HCT116 (cell line): ENCODE measurements at regions not wholly inside any gene's neighbourhood (a gene's known extent, or its start where the extent isn't known, plus 50 kb on each side); places are given as distances from the start of the nearest gene placed in this dataset.
"Not testable (repeated sequence)": the region's sequence is repeated elsewhere in the genome, so short reads cannot be mapped to it uniquely, and the experiment has no call there.

Source experiments
- ATAC-seq: fragments of 200-7000 bp; cut with Tn5 transposase; 2 replicates; pipeline ENCODE4 v1.9.1; 2020; ENCODE audit warnings: mild to moderate bottlenecking, moderate library complexity
- BruUV-seq: library from RNA; stranded (reverse); fragments of 400-500 nt; replicated peaks from 2 replicates; lab custom pipeline; 2021; lab: Mats Ljungman, UMichigan
- CTCF ChIA-PET: fragments of 300-600 bp; sonication (Branson Sonifier 250); formaldehyde crosslinking; loops from one replicate; lab custom pipeline; 2021; ENCODE audit warnings: antibody characterized with exemption; lab: Charles Lee
- POLR2A ChIA-PET: fragments of 300-600, 350-600 bp; sonication (Branson Sonifier 250); formaldehyde crosslinking; loops from one replicate; lab custom pipeline; 2021; ENCODE audit warnings: antibody characterized with exemption; lab: Charles Lee
- RAD21 ChIA-PET, 2 experiments: fragments of 300-600 bp; sonication (Branson Sonifier 250); formaldehyde crosslinking; loops; one replicate each; lab custom pipeline; 2023; ENCODE audit warnings: low total read pairs in 2 of 2; ENCODE audit not compliant: uncharacterized antibody in 2 of 2, unreplicated experiment in 2 of 2, low non-redundant PET in 1 of 2; lab: Charles Lee
- DNase-seq: peaks from one replicate; pipeline ENCODE4 v3.0.0-alpha.2; 2010; ENCODE audit warnings: low read depth, low spot score
- H2AFZ ChIP-seq: fragments of 200-600 bp; shearing (Covaris generic), sonication (generic); 2 replicates; pipeline ENCODE4 v1.6.1; 2017; ENCODE audit warnings: low read depth, mixed run types, mixed read lengths, antibody characterized with exemption, low read length; ENCODE audit not compliant: poor library complexity, severe bottlenecking
- H3K27ac ChIP-seq: 2 replicates; pipeline ENCODE4 v1.5.1; 2012; ENCODE audit warnings: low read depth, low read length
- H3K27me3 ChIP-seq: fragments of 200-600 bp; sonication (generic); 2 replicates; pipeline ENCODE4 v1.6.1; 2016; ENCODE audit warnings: mixed run types, low read length, mixed read lengths; ENCODE audit not compliant: insufficient read depth
- H3K36me3 ChIP-seq, 2 experiments: fragments of 200-500 bp in 1 of 2; fragments of 200-600 bp in 1 of 2; sonication (Bioruptor generic) in 1 of 2; sonication (generic) in 1 of 2; 2 replicates each; pipeline versions ENCODE4 v1.5.1 to v1.6.1; 2014 to 2016; ENCODE audit warnings: low read length in 2 of 2, inconsistent platforms in 1 of 2, mixed read lengths in 1 of 2, mixed run types in 1 of 2; ENCODE audit not compliant: insufficient read depth in 2 of 2, control insufficient read depth in 1 of 2
- H3K4me1 ChIP-seq, 2 experiments: fragments of 200-600 bp in 1 of 2; sonication (generic) in 1 of 2; 2 replicates each; pipeline versions ENCODE4 v1.5.1 to v1.6.1; 2012 to 2017; ENCODE audit warnings: low read length in 2 of 2, inconsistent platforms in 1 of 2, mild to moderate bottlenecking in 1 of 2, mixed read lengths in 1 of 2, mixed run types in 1 of 2, moderate library complexity in 1 of 2; ENCODE audit not compliant: insufficient read depth in 2 of 2, control insufficient read depth in 1 of 2
- H3K4me2 ChIP-seq: fragments of 200-600 bp; sonication (generic); 2 replicates; pipeline ENCODE4 v1.6.1; 2017; ENCODE audit warnings: mixed run types, low read length, mixed read lengths
- H3K4me3 ChIP-seq, 2 experiments: fragments of 200-600 bp in 1 of 2; sonication (generic) in 1 of 2; replicated peaks in 1 of 2; 2 replicates each; pipeline ENCODE4 v1.5.1; 2011 to 2016; ENCODE audit warnings: low read length in 2 of 2, control low read depth in 1 of 2, low read depth in 1 of 2, mild to moderate bottlenecking in 1 of 2, mixed read lengths in 1 of 2, mixed run types in 1 of 2
- H3K79me2 ChIP-seq: fragments of 200-600 bp; sonication (generic); 2 replicates; pipeline ENCODE4 v1.6.1; 2017; ENCODE audit warnings: mild to moderate bottlenecking, mixed run types, low read length, moderate library complexity, mixed read lengths; ENCODE audit not compliant: insufficient read depth
- H3K9ac ChIP-seq: fragments of 200-600 bp; sonication (generic); 2 replicates; pipeline ENCODE4 v1.6.1; 2016; ENCODE audit warnings: low read length, mixed read lengths
- H3K9me2 ChIP-seq: fragments of 200-600 bp; sonication (generic), shearing (Covaris generic); 2 replicates; pipeline ENCODE4 v1.6.1; 2017; ENCODE audit warnings: mixed run types, mild to moderate bottlenecking, moderate library complexity; ENCODE audit not compliant: insufficient read depth
- H3K9me3 ChIP-seq, 2 experiments: fragments of 200-500 bp in 1 of 2; fragments of 200-600 bp in 1 of 2; sonication (Bioruptor generic) in 1 of 2; sonication (generic) in 1 of 2; 2 replicates each; pipeline ENCODE4 v1.6.1; 2014 to 2017; ENCODE audit warnings: low read length in 2 of 2, mixed read lengths in 2 of 2, inconsistent platforms in 1 of 2, low read depth in 1 of 2, mild to moderate bottlenecking in 1 of 2, mixed run types in 1 of 2, moderate library complexity in 1 of 2; ENCODE audit not compliant: control insufficient read depth in 1 of 2, insufficient read depth in 1 of 2
- H4K20me1 ChIP-seq: fragments of 200-600 bp; sonication (generic), shearing (Covaris generic); 2 replicates; pipeline ENCODE4 v1.6.1; 2017; ENCODE audit warnings: mixed run types, mild to moderate bottlenecking, moderate library complexity; ENCODE audit not compliant: insufficient read depth
- ELF1 ChIP-seq: IDR thresholded peaks from 2 replicates; pipeline ENCODE4 v1.6.1; 2012; ENCODE audit warnings: low read depth, borderline replicate concordance
- EZH2 ChIP-seq: fragments of 200-600 bp; sonication (generic); IDR thresholded peaks from 2 replicates; pipeline ENCODE4 v1.6.1; 2017; ENCODE audit warnings: antibody characterized with exemption, mixed run types
- RAD21 ChIP-seq: IDR thresholded peaks from 2 replicates; pipeline ENCODE4 v1.6.1; 2012; ENCODE audit warnings: low read depth, mild to moderate bottlenecking
- TCF7L2 ChIP-seq: IDR thresholded peaks from 2 replicates; pipeline ENCODE4 v1.7.0; 2011; ENCODE audit warnings: borderline replicate concordance, inconsistent platforms; ENCODE audit not compliant: insufficient read depth, insufficient read length; ENCODE audit errors: extremely low read depth
- ZNF274 ChIP-seq: fragments of 200-500 bp; sonication (Bioruptor generic); IDR thresholded peaks from 2 replicates; pipeline ENCODE4 v1.6.1; 2014; ENCODE audit warnings: mild to moderate bottlenecking, low read depth, low read length, inconsistent platforms
- intact Hi-C: fragments of 100-400 bp; cut with micrococcal nuclease; formaldehyde crosslinking; loops from 2 replicates; pipeline ENCODE4 v1.10.0; 2022
- TF ChIP-seq, protein P1 (sequence below), 3 experiments: fragments of 200-600 bp in 1 of 3; sonication (generic) in 1 of 3; IDR thresholded peaks in 2 of 3; conservative IDR thresholded peaks in 1 of 3; 2 replicates each; pipeline ENCODE4 v1.5.1; 2012 to 2017; ENCODE audit warnings: low read depth in 2 of 3, low read length in 2 of 3, antibody characterized with exemption in 1 of 3, borderline replicate concordance in 1 of 3, control low read depth in 1 of 3, mild to moderate bottlenecking in 1 of 3, mixed read lengths in 1 of 3, mixed run types in 1 of 3, moderate library complexity in 1 of 3; ENCODE audit not compliant: insufficient read depth in 1 of 3
- TF ChIP-seq, protein P2 (sequence below): IDR thresholded peaks from 2 replicates; pipeline ENCODE4 v1.6.1; 2012

DNA sequence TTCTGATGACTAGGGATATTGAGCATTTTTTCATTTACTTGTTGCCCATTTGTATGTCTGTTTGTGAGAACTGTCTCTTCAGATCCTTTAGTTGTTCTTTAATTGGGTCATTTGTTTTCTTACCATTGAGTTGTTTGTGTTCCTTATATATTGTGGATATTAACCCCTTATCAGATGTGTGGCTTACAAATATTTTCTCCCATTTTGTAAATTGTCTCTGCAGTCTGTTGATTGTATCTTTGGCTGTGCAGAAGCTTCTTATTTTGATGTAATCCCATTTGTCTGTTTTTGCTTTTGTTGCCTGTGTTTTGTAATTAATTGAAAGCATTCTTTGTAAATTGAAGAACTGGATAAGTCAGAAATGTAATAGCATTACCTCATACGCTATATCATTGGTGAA is 459.1 kb upstream of the FOXG1 start (continued):
- no peak for TF ChIP-seq TCF7L2
- TF ChIP-seq, all 23 proteins: peak for 0

DNA sequence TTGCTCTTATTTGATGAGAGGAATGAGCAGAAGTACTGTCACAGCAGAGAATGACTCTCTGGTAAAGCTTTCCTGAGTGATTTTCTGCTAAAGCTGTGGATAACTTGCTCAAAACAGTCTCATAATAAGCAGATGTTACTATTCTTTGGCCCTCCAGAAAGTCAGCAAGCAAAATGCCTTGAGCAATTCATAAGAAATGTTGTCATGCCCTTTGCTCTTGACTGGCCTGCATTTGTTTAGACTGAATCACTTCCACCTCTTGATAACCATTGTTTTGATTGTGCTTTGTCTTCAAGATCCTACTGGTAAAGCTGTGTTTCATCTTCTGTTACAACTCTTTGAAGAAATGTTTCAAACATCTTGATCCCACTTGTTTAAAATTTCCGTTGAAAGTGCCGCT is 457.9 kb upstream of the FOXG1 start:
- no peak for DNase-seq
- TF ChIP-seq, protein P1, sequence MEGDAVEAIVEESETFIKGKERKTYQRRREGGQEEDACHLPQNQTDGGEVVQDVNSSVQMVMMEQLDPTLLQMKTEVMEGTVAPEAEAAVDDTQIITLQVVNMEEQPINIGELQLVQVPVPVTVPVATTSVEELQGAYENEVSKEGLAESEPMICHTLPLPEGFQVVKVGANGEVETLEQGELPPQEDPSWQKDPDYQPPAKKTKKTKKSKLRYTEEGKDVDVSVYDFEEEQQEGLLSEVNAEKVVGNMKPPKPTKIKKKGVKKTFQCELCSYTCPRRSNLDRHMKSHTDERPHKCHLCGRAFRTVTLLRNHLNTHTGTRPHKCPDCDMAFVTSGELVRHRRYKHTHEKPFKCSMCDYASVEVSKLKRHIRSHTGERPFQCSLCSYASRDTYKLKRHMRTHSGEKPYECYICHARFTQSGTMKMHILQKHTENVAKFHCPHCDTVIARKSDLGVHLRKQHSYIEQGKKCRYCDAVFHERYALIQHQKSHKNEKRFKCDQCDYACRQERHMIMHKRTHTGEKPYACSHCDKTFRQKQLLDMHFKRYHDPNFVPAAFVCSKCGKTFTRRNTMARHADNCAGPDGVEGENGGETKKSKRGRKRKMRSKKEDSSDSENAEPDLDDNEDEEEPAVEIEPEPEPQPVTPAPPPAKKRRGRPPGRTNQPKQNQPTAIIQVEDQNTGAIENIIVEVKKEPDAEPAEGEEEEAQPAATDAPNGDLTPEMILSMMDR (IDR thresholded peaks at IDR 0.05 in 2 of 3, conservative IDR thresholded peaks at IDR 0.05 in 1 of 3; ENCODE audit: borderline replicate concordance in 1 of 3, insufficient read depth in 1 of 3, low read depth in 2 of 3, low read length in 2 of 3): no peak
- TF ChIP-seq RAD21: no peak
- TF ChIP-seq ELF1: no peak
- TF ChIP-seq, protein P2, sequence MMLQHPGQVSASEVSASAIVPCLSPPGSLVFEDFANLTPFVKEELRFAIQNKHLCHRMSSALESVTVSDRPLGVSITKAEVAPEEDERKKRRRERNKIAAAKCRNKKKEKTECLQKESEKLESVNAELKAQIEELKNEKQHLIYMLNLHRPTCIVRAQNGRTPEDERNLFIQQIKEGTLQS: no peak
- no peak for TF ChIP-seq ZNF274
- TF ChIP-seq EZH2: no peak
- TF ChIP-seq, all 23 proteins: peak for 0
- Histone ChIP-seq H3K4me1 (no peaks in the 10 kb centered on the region), H3K9me3 (peaks cover 12 to 24% of the 10 kb centered on the region in 2 experiments; a peak in 3 of 4 replicates), H4K20me1 (no peaks in the 10 kb centered on the region), H3K27ac (no peak overlapping the region), H3K27me3 (no peaks in the 10 kb centered on the region), H3K79me2 (no peaks in the 10 kb centered on the region), H3K4me2 (no peak overlapping the region), H3K9ac (no peak overlapping the region), H3K36me3 (no peaks in the 10 kb centered on the region), H3K4me3 (no peak overlapping the region), H2AFZ (no peak overlapping the region), H3K9me2 (no peaks in the 10 kb centered on the region)
- no peak for ATAC-seq
- intact Hi-C loops: no loop called here
- ChIA-PET CTCF (no interaction called here), RAD21 (no interaction called here), POLR2A (no interaction called here)
- BruUV-seq: no TSS peak

DNA sequence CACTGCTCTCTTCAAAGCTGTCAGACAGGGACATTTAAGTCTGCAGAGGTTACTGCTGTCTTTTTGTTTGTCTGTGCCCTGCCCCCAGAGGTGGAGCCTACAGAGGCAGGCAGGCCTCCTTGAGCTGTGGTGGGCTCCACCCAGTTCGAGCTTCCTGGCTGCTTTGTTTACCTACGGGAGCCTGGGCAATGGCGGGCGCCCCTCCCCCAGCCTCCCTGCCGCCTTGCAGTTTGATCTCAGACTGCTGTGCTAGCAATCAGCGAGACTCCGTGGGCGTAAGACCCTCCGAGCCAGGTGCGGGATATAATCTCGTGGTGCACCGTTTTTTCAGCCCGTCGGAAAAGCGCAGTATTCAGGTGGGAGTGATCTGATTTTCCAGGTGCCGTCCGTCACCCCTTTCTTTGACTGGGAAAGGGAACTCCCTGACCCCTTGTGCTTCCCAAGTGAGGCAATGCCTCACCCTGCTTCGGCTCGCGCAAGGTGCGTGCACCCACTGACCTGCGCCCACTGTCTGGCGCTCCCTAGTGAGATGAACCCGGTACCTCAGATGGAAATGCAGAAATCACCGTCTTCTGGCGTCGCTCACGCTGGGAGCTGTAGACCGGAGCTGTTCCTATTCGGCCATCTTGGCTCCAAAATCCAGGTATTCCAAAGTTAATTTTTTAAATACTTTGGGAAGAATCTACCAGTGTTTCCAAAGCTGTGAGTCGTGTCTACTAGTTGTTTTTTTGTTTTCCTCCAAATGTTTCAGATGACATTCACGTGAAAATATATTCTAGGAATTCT is 448.5 kb upstream of the FOXG1 start:
- H3K9me2 ChIP-seq, intact Hi-C loops, H3K4me3 ChIP-seq, H3K36me3 ChIP-seq, H3K4me1 ChIP-seq, H3K27me3 ChIP-seq, H2AFZ ChIP-seq, H3K79me2 ChIP-seq, H3K9ac ChIP-seq, BruUV-seq, DNase-seq, H3K27ac ChIP-seq, POLR2A ChIA-PET, H3K4me2 ChIP-seq, H3K9me3 ChIP-seq, CTCF ChIA-PET, H4K20me1 ChIP-seq, ATAC-seq, RAD21 ChIA-PET: not testable (repeated sequence)
